Suprapubic skin (tissue), 4 donors: ENCODE measurements at regions not wholly inside any gene's neighbourhood (a gene's known extent, or its start where the extent isn't known, plus 50 kb on each side); places are given as distances from the start of the nearest gene placed in this dataset.

Source experiments
- EP300 ChIP-seq: sonication (generic); formaldehyde crosslinking; IDR thresholded peaks from one replicate; pipeline ENCODE4 v1.6.1; 2017; ENCODE audit warnings: antibody characterized with exemption
- POLR2A ChIP-seq, 2 donors: fragments of 450-650 bp; IDR thresholded peaks; one replicate each; pipeline ENCODE4 v1.6.1; 2017; ENCODE audit warnings: antibody characterized with exemption in 2 of 2, mild to moderate bottlenecking in 2 of 2, moderate library complexity in 2 of 2
- POLR2AphosphoS5 ChIP-seq, 3 donors: sonication (generic); formaldehyde crosslinking; IDR thresholded peaks; one replicate each; pipeline ENCODE4 v1.6.1; 2017; ENCODE audit warnings: antibody characterized with exemption in 3 of 3
- TF ChIP-seq, protein P1 (sequence below), 2 donors: fragments of 200-600 bp in 1 of 2; fragments of 450-650 bp in 1 of 2; sonication (generic) in 1 of 2; IDR thresholded peaks; one replicate each; pipeline ENCODE4 v1.5.1; 2016 to 2019; ENCODE audit warnings: antibody characterized with exemption in 2 of 2, mild to moderate bottlenecking in 1 of 2, moderate library complexity in 1 of 2

DNA sequence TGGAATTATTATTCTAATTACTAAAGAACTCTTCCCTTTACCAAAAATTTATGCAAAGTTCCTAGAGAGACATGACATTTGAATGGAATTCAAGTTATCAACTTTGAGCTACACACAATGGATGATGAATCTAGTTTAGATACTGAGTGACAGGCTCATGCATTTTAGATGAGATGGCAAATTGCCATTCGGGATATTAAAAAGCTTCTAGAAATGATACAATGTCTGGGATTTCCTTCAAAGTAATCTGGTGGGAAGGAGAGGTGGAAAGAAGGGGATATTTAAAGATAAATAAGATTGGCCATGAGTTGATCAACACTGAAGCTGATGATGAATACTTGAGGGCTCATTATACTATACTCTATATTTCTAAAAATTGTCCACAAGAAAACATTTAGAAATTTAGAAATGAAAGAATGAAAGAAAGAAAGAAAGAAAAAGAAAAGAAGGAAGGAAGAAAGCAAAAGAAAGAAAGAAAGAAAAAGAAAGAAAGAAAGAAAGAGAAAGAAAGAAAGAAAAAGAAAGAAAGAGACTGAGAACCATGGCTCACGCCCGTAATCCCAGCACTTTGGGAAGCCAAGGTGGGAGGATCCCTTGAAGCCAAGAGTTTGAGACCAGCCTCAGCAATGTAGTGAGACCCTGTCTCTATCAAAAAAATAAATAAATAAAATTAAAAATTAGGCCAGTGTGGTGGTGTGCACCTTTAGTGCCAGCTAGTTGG is 62.6 kb upstream of the NEDD4L start:
- TF ChIP-seq, protein P1, sequence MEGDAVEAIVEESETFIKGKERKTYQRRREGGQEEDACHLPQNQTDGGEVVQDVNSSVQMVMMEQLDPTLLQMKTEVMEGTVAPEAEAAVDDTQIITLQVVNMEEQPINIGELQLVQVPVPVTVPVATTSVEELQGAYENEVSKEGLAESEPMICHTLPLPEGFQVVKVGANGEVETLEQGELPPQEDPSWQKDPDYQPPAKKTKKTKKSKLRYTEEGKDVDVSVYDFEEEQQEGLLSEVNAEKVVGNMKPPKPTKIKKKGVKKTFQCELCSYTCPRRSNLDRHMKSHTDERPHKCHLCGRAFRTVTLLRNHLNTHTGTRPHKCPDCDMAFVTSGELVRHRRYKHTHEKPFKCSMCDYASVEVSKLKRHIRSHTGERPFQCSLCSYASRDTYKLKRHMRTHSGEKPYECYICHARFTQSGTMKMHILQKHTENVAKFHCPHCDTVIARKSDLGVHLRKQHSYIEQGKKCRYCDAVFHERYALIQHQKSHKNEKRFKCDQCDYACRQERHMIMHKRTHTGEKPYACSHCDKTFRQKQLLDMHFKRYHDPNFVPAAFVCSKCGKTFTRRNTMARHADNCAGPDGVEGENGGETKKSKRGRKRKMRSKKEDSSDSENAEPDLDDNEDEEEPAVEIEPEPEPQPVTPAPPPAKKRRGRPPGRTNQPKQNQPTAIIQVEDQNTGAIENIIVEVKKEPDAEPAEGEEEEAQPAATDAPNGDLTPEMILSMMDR (IDR thresholded peaks at IDR 0.05), result no peak
- TF ChIP-seq POLR2AphosphoS5 (IDR thresholded peaks at IDR 0.05), result no peak
- no peak for TF ChIP-seq POLR2A (IDR thresholded peaks at IDR 0.05)
- no peak for TF ChIP-seq EP300
